ENCODE measurements at regions not wholly inside any gene's neighbourhood (a gene's known extent, or its start where the extent isn't known, plus 50 kb on each side); places are given as distances from the start of the nearest gene placed in this dataset.
"Not testable (repeated sequence)": the region's sequence is repeated elsewhere in the genome, so short reads cannot be mapped to it uniquely, and the experiment has no call there.

- DNase-seq, result not testable (repeated sequence)
Observed at GRCh38 chr1:121117622-121118479, 66.3 kb downstream of the FAM72B start.
